NCI-H1694 (cell line): ENCODE measurements at regions not wholly inside any gene's neighbourhood (a gene's known extent, or its start where the extent isn't known, plus 50 kb on each side); places are given as distances from the start of the nearest gene placed in this dataset.

Experiments used
- DNase-seq: peaks from one replicate; lab custom pipeline; 2025; lab: John Stamatoyannopoulos, UW

- no peak for DNase-seq
Observed at GRCh38 chr16:9302072-9302471, 210.6 kb downstream of the HAPSTR1 start.

- no peak for DNase-seq
Observed at GRCh38 chr16:9306753-9307152, 215.3 kb downstream of the HAPSTR1 start.

- DNase-seq, result no peak
Observed at GRCh38 chr16:9307446-9307845, 216.0 kb downstream of the HAPSTR1 start.

GRCh38 chr16:9308356-9308801, 216.9 kb downstream of the HAPSTR1 start:
- DNase-seq, result no peak

- DNase-seq, result no peak
Observed at GRCh38 chr16:9308850-9309249, 217.4 kb downstream of the HAPSTR1 start.

GRCh38 chr16:9309844-9310243, 218.4 kb downstream of the HAPSTR1 start:
- no peak for DNase-seq

- DNase-seq, result no peak
Observed at GRCh38 chr16:9311303-9311954, 220.0 kb downstream of the HAPSTR1 start.

GRCh38 chr16:9316008-9316407, 224.6 kb downstream of the HAPSTR1 start:
- DNase-seq, result no peak

- no peak for DNase-seq
Observed at GRCh38 chr16:9316615-9317014, 225.2 kb downstream of the HAPSTR1 start.

- DNase-seq, result no peak
Observed at GRCh38 chr16:9318764-9319163, 227.3 kb downstream of the HAPSTR1 start.

GRCh38 chr16:9322769-9323168, 231.3 kb downstream of the HAPSTR1 start:
- DNase-seq, result no peak

GRCh38 chr16:9323170-9323569, 231.7 kb downstream of the HAPSTR1 start:
- no peak for DNase-seq

GRCh38 chr16:9327253-9327652, 235.8 kb downstream of the HAPSTR1 start:
- DNase-seq, result no peak

GRCh38 chr16:9328411-9328810, 237.0 kb downstream of the HAPSTR1 start:
- no peak for DNase-seq

- no peak for DNase-seq
Observed at GRCh38 chr16:9330095-9330494, 238.7 kb downstream of the HAPSTR1 start.

- no peak for DNase-seq
Observed at GRCh38 chr16:9331503-9331902, 240.1 kb downstream of the HAPSTR1 start.

- DNase-seq, result no peak
Observed at GRCh38 chr16:9332574-9333148, 241.2 kb downstream of the HAPSTR1 start.

GRCh38 chr16:9333469-9333868, 242.0 kb downstream of the HAPSTR1 start:
- DNase-seq, result no peak

- no peak for DNase-seq
Observed at GRCh38 chr16:9334103-9334502, 242.7 kb downstream of the HAPSTR1 start.

GRCh38 chr16:9337308-9338032, 246.0 kb downstream of the HAPSTR1 start:
- no peak for DNase-seq

GRCh38 chr16:9338068-9338467, 246.6 kb downstream of the HAPSTR1 start:
- no peak for DNase-seq

- no peak for DNase-seq
Observed at GRCh38 chr16:9338510-9338909, 247.1 kb downstream of the HAPSTR1 start.

GRCh38 chr16:9340526-9341256, 249.2 kb downstream of the HAPSTR1 start:
- DNase-seq, result no peak
